ENCODE measurements at regions not wholly inside any gene's neighbourhood (a gene's known extent, or its start where the extent isn't known, plus 50 kb on each side); places are given as distances from the start of the nearest gene placed in this dataset.

- Mint-ChIP-seq H3K9me3 (peaks cover 46 to 49% of the 10 kb centered on the region in 2 experiments), H3K36me3 (ENCODE audit: insufficient read depth in 1 of 3, low read depth in 3 of 3) (peaks cover 15 to 46% (median 19%) of the 10 kb centered on the region in 3 experiments), H3K27ac (no peak overlapping the region), H3K4me1 (no peaks in the 10 kb centered on the region), H3K4me3 (no peak overlapping the region), H3K27me3 (ENCODE audit: low read depth) (no peaks in the 10 kb centered on the region)
- Histone ChIP-seq H3K79me1 (ENCODE audit: insufficient read depth, low read depth, low read length, poor library complexity, severe bottlenecking) (no peaks in the 10 kb centered on the region), H3K23ac (ENCODE audit: insufficient read length, low read depth, low read length) (no peak overlapping the region), H2BK120ac (ENCODE audit: low read depth, low read length, poor library complexity, severe bottlenecking) (no peak overlapping the region), H2BK12ac (ENCODE audit: insufficient read length, low read depth, low read length) (no peak overlapping the region), H4K5ac (ENCODE audit: insufficient read length, low read depth, low read length) (no peak overlapping the region), H3K79me2 (ENCODE audit: insufficient read depth, low read length) (no peaks in the 10 kb centered on the region), H3K9me3 (ENCODE audit: control insufficient read depth, low read depth, low read length) (peaks cover 7% of the 10 kb centered on the region), H2BK15ac (ENCODE audit: low read depth, low read length) (no peak overlapping the region), H4K8ac (replicated peaks; ENCODE audit: insufficient read length, low read depth, low read length) (no peak overlapping the region), H2AFZ (ENCODE audit: low read length) (no peak overlapping the region), H3K27ac (ENCODE audit: insufficient read length, low read depth, low read length) (no peak overlapping the region), H2BK5ac (ENCODE audit: insufficient read length, low read length) (no peak overlapping the region), H4K91ac (ENCODE audit: insufficient read length, low read depth, low read length) (no peak overlapping the region), H3K4me2 (ENCODE audit: insufficient read depth, insufficient read length, low read length) (no peak overlapping the region), H3K9ac (ENCODE audit: extremely low read depth, insufficient read length, low read length) (no peak overlapping the region), H3K18ac (ENCODE audit: insufficient read length, low read depth, low read length) (no peak overlapping the region), H3T11ph (ENCODE audit: low read length) (no peak overlapping the region), H3K56ac (ENCODE audit: insufficient read length, low read depth, low read length) (no peak overlapping the region), H3K14ac (ENCODE audit: insufficient read depth, low read length) (no peak overlapping the region), H2AK5ac (ENCODE audit: insufficient read length, low read length) (no peak overlapping the region), H3K23me2 (ENCODE audit: insufficient read length, low read depth, low read length, poor library complexity, severe bottlenecking) (no peaks in the 10 kb centered on the region), H3K4me1 (ENCODE audit: insufficient read depth, low read length) (no peaks in the 10 kb centered on the region), H3K27me3 (ENCODE audit: insufficient read depth, low read length) (no peaks in the 10 kb centered on the region), H2BK20ac (ENCODE audit: low read depth, low read length, poor library complexity, severe bottlenecking) (no peak overlapping the region), H3K4ac (ENCODE audit: low read depth, low read length) (no peak overlapping the region), H4K20me1 (ENCODE audit: control insufficient read depth, insufficient read depth, insufficient read length) (no peaks in the 10 kb centered on the region)
- DNase-seq = no peak
- WGBS (ENCODE audit: extremely low coverage, insufficient read length, low lambda C conversion rate) = no CpG with 5 or more reads among the region's 1 CpG
- no peak for TF ChIP-seq CTCF (conservative IDR thresholded peaks at IDR 0.05)
These were observed 261.5 kb downstream of the TLE1 start for GRCh38 chr9:81427870-81428269.

Data from H9 (cell line).